Stimulated activated CD4-positive, alpha-beta T cell treated with anti-CD3 and anti-CD28 coated beads, Interleukin-2, amount 100 ng/mL, for 24 hours (primary cell): ENCODE measurements at regions not wholly inside any gene's neighbourhood (a gene's known extent, or its start where the extent isn't known, plus 50 kb on each side); places are given as distances from the start of the nearest gene placed in this dataset.

Experiments
- DNase-seq, 2 donors: peaks; one replicate each; pipeline ENCODE4 v3.0.0-alpha.2; 2020

DNA sequence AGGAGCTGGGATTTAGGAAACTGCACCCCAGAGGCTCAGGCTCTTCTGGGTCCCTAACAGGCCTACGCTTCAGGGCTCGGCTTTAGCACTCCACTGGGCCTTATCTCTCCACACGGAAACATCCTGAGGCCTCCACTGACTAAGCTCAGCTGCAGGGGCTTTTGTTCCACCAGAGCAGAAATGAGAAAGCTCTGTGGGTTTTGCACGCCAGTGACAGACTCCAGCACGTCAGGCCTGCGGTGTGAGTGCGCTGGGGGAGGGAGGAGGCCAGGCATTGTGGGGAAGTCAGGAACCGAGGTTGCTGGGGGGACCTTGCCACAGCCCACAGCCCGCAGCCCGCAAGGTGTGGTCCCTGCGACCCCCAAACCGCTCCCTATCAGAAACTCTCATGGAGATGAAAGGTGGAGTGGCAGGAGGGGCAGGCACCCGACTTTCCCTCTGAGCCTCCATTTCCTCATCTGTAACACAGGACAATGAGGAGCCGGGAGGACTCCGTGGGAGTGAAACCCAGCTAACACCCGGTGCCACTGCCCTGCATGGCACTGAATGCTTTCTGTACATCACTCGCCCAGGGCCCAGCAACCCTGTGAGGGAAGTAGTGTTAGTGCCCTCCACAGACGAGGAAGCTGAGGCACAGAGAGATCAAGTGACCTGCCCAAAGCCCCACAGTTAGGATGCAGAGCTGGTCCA lies 106.5 kb downstream of the TPRA1 start:
- DNase-seq: peak; percentile 18 to 67

- no peak for DNase-seq
These were observed 107.4 kb downstream of the TPRA1 start for GRCh38 chr3:127483005-127483641.

DNA sequence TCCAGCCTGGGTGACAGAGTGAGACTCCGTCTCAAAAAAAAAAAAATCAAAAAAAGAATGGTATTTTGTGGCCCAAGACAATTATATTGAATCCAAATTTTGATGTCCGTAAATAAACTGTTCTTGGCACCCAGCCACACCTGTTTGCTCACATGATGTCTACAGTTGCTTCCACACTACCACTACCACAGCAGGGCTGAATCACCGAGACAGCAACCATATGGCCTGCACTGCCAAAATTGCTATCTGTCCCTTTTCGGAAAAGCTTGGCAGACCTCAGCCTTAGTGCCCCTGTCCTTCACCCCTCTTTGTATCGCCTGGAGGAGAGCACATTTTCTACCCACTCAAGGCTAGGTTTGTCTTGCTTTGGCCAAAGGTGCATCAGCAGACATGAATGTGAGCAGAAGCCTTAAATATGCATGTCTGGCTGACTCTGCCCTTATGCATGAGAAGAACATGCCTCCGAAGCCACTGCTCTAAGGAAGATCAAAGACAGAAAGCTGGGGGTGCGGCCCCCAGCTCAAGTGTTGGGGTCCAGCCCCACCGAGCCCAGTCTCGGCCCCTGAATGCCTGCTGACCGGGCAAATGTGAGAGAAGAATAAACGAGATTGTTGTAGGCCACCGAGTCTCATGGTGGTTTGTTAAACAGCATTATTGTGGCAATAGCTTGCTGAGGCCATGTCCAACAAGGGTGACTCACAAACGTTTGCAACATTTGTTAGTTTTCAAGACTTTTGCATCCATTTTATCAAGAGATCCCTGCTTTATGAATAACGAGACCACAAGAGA lies 108.1 kb downstream of the TPRA1 start:
- peak in 1 of 2 donors; percentile 4 for DNase-seq

GRCh38 chr3:127480196-127480954 lies 110.2 kb downstream of the TPRA1 start:
- DNase-seq: no peak

DNA sequence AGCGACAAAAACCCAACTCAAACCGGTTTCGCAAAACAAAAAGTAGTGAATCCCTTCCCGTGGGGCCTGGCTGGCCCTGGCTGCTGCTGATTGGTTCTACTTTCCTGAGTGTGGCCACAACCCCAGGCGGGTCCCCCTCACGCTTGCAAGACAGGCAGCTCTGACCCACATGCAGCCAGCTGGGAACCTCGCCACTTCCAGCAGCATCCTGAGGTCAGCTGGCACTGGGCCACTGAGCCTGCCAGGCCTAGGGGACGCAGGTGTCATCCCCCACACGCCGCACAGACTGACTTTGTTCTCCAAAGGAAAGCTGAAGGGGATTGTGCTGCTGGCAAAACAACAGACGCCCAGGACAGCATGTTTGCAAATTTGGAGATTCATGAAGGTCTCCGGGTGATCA lies 111.1 kb downstream of the TPRA1 start:
- DNase-seq: no peak

DNA sequence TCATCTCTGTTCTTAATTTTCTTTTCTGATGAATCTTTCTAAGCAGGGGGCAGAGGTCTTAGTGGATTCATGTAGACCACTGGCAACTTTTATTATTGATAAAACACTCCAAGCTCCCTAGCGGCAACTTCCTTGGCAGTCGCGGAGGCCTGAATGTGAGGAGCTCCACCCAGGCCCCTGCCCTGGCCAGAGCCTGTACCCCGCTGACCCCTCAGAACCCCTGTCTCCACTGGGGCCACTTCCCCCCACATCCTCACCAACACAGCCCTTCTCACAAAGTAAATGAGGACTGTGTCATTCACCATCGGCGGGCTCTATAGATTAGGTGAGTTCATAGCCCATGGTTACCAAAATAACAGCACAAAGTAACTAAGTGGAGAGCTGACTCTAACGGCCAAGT lies 111.6 kb downstream of the TPRA1 start:
- no peak for DNase-seq

GRCh38 chr3:127477396-127477795 lies 113.1 kb downstream of the TPRA1 start:
- DNase-seq: no peak

DNA sequence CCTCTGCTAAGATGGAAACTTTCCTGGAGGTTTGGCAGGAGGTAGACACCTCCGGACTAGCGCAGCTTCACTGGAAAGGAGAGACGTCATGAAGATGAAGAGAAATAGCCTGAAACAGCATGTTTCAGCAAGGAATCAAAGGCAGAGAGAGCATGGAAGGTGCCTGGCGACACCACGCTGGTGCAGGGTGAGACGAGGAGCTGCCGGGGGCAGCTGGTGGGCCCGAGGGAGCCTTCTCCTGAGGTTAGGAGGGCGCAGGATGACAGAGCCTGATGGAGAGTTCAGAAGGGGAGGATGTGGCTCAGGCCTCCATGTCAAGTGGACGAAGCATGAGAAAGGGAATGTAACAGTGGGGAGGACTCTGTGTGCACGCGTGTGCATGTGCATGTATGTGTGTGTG lies 113.6 kb downstream of the TPRA1 start:
- no peak for DNase-seq

GRCh38 chr3:127475975-127476705 lies 114.4 kb downstream of the TPRA1 start:
- DNase-seq: no peak

GRCh38 chr3:127475391-127475790 lies 115.1 kb downstream of the TPRA1 start:
- DNase-seq: no peak

DNA sequence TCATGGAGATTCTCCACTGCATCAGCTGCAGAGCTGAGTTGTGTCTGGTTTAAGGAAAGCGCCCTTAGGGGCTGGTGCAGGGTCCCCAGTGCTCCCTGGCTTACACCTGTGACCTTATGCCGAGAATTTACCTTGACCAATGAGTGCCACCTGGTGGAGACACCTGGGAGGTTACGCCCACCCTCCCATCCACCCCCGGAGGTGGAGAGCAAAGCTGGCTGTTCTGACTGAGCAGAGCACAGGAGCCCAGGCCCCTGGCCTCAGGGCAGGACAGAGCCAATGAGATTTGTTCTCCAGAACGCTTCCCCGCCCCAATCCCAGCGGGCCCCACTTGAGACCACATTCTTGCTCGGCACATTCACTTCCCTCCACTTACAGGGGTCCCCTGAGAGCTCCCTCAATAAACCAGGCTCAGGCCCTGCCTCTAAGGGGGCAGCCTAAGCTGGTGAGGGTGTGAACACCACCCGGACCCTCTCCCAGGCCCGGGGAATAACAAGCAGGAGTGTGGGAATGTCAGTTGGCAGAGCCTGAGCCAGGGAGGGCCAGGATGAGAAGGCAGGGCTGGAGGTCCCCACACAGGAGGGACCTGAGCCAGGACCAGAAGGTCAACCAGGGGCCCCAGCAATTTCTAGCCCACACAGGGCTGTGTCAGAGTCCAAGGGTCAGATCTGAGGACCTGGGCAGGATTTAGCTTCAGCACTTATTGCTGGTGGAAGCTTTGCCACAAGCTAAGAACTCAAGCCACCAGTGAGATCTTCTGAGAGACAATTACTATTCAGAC lies 117.1 kb downstream of the TPRA1 start:
- DNase-seq: peak in 1 of 2 donors; percentile 28

GRCh38 chr3:127472506-127472905 lies 118.0 kb downstream of the TPRA1 start:
- no peak for DNase-seq

DNA sequence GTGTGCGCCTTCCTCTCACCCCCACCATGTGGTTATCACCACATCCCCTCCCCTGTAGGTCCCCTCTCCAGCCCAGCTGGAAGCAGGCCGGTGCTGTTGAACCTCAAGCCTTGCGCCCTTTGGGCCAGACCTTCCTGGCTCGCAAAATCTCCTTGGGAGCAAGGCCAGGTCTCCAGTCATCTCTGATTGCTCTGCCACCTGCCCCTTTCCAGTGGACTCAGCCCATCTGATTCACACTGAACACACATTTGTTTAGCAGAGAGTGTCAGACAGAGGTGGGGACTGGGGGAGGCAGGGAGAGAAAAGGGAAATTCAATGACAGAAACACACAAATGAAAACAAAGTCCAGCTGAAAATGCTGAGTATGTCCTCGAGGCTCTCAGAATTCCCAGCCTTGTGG lies 119.4 kb downstream of the TPRA1 start:
- no peak for DNase-seq

- DNase-seq: no peak
These were observed 120.8 kb downstream of the TPRA1 start for GRCh38 chr3:127469760-127470159.

DNA sequence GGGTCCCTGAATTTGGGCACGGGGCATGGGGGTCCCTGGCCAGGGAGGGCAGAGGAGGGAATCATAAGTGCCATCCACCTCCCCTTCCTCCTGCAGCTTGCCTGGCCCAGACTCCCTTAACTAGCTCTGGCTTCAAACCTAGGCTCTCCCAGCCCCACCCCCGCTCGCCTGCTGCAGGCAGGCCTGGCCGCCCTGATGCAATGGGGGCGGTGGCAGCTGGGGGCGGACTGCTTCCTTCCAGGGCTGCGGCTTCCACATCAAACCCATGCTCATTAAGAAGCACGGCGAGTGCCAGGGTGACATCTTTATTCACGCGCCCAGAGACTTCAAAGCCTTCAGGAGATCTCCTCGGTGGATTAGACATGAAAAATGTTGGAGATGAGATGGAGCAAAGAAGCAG lies 123.1 kb downstream of the TPRA1 start:
- DNase-seq: peak in 1 of 2 donors; percentile 11

GRCh38 chr3:127464642-127465041 lies 125.9 kb downstream of the TPRA1 start:
- DNase-seq: no peak

DNA sequence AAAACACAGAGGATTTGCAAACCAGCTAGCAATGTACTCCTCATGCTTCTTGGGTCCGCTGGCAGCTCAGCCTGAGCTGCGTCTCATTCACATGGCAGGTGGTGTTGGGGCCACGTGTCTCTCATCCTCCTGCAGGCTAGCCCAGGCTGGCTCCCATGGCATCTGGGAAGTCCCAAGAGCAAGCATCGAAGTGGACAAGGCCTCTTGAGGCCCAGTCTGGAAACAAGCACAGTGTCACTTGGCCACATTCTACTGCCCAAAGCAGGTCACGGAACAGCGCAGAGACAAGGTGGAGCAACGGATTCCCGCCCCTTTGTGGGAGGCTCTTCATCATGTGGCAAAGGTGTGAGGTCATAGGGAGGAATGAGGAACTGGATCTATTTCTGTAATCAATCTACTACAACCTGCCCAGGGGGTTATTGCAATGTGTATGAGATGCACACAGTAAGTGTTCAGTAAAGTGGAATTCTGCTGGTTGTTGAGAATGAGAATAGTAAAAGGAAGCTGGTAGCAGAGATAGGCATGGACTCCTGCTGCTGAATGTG lies 128.3 kb downstream of the TPRA1 start:
- no peak for DNase-seq

DNA sequence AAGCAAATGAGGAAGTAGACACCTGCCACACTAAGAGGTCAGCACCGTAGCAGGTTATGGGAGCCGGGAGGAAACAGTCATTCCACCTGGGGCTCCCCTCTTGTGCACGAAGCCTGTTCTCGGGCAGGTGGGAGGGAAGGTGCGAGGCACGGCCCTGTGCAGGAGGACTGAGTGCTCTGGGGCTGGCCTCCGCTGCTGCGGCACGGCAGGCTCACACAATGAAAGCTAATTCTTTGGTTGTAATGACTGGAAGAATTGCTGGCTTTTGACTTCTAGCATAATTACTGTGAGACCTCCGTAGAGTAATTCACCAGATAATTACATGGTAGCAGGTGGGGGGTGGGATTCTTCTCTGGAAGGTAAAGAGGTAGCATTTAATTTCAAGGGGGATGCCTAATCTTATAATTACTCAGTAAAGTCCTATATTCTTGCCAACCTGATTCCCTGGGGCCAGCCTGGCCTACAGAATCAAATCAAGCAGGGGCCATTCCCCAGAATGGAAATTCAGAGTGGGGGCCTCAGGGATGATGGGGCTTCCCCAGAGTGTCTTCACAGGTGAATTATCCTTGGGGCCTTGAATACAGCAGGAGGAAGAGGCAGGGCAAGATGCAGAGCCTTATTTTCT lies 129.1 kb downstream of the TPRA1 start:
- DNase-seq: no peak

GRCh38 chr3:127459891-127460290 lies 130.6 kb downstream of the TPRA1 start:
- no peak for DNase-seq

DNA sequence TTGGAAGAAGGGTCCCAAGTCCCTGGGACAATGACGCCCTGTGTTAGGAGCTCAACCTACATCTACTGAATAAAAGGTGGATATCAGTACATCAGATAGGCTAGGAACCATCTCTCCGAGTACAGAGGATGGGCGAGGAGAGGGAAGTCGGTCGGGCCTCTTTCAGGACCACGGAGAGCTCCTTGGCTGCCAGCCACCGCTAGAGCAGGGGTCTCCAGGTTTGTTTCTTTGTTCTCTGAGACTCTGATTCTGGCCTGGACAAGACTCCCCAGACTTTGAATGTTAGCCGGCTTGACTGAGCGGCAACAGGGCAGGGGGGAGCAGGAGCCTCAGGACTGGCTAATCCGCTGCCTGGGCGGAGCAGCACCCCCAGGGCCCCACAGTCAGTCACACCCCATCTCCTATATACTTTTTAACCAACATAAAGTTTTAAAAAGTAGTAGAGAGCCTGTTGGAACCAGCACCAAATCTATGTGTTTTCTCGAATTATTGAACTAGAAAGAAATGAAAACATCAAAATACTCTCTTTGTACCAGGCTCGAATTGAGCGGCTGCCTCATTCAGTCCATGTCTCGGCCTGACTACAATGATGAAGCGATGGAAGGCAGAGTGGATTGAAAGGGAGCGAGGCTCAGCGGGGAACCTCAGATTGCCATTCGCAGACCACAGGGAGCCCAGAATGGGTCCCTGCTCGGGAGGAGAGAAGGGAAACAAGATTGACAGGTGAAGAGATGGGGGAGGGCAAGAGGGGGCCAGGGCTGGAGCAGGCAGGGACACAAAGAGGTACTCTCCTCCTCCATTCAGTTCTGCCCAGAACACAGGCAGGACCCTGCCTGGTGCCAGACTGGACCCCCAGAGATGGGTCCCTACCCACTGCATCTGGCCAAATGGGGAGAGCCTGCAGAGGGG lies 131.6 kb downstream of the TPRA1 start:
- peak in 1 of 2 donors; percentile 38 for DNase-seq
